ENCODE measurements at regions not wholly inside any gene's neighbourhood (a gene's known extent, or its start where the extent isn't known, plus 50 kb on each side); places are given as distances from the start of the nearest gene placed in this dataset.

GRCh38 chr1:175864625-175865024 is 121.2 kb upstream of the TNR start:
- no peak for DNase-seq

- DNase-seq: no peak
Observed at GRCh38 chr1:175864183-175864582, 120.8 kb upstream of the TNR start.

GRCh38 chr1:175863299-175864050 is 120.1 kb upstream of the TNR start:
- no peak for DNase-seq

DNA sequence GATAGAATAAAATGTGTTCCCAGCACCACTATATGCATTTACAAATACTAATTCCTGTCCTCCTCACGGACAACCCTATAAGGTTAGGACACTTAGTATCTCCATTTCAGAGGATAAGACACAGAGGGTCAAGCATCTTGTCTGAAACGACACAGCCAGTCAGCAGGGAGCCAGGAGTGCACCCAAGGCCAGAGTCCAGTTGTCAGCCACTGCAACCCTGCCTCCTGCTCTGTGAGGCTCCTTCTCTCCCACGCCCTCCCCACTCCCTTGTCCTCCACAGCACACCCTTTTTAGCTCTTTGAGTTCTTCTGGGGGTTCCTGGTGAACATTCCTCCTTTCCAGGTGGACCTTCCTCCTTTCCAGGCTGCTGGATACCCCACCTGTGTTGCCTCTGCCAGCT is 119.0 kb upstream of the TNR start:
- DNase-seq: no peak

GRCh38 chr1:175861626-175862367 is 118.4 kb upstream of the TNR start:
- DNase-seq: no peak

DNA sequence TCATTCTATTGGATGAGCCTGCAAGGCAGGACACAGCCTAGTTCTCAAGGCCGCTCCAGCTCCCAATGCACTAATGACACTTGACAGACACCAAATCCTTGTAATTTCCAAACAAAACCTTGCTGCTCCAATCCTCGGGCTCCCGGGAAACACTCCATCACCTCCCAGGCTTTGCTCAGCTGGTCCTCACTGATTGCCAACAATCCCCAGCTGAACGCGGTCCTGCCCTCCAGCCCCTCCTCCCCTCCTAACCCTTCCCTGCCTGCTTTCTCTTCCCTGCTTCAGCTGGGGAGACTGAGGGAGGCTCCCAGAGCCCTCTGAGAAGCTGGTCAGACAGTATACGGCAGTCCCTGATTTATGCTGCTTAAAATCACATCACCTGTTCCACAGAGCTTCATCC is 114.4 kb upstream of the TNR start:
- no peak for DNase-seq

DNA sequence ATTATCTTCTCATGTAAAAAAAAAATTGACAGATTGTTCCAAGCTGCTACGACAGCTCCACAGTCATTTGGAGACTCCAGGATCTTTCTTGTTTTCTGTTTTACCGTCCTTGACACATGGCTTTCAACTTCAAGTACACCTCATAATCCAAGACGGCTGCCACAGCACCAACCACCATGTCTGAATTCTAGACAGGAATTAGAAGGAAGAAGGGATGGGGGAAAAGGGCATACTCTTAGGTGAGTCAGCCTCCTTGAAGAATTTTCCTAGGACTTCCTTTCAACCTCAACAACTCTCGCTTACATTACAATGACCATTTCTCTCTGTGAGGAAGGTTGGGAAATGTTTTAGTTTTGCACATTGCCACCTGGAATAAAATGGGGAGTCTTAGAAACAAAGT is 110.3 kb upstream of the TNR start:
- no peak for DNase-seq

DNA sequence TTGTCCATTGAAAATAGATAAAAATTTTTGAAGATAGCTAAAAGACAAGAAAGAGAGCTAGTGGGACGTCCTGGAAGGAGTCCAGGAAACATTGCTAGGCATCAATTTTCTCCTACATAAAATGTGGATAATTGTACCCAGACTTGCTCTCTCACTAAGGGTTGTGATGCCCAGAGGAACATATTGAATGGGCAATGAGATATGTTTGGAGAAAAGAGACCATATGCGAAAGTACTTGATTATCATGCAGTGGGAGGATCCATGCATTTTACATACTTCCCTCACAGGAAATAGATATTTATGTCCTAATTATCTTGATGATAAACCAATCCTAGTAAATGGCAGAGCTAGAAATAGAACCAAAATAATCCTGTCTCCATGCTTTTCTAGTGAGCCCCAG is 108.4 kb upstream of the TNR start:
- DNase-seq: no peak

DNA sequence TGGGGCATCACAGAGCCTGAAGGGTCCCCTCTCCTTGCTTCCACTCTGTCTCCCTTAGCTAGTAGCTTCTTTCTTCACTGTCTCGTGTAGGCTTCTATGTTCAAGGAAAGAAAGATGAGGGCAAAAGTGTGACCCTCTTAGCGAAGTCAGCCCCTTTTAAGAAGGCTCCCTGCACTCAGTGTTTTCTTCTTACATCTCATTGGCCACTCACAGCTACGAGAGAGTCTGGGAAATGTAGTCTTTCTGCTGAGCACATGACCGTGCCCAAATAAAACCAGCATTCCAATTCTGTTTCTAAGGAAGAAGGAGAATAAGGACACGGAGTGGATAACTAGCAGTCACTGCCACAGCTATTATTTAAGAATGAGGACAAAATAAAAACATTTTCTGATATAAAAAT is 104.9 kb upstream of the TNR start:
- no peak for DNase-seq

GRCh38 chr1:175845985-175846384 is 102.6 kb upstream of the TNR start:
- DNase-seq: no peak

DNA sequence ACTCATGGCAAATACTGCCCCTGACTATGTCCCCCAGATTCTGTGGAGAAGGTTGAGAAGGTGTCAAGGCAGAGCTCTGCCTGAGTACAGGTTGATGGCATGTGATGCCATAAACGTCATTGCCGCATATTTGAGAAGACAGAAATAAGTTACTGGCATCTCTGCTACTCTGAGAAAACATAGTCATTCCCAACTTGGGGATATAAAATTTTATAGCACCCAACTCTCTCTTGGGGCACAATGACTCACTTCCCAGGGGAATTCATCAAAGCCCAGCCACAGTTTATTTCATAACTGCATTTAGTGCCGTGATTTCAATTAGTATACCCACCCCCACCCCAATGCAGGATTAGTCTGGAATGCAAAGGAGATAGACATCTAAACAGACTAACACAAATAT is 101.9 kb upstream of the TNR start:
- no peak for DNase-seq

DNA sequence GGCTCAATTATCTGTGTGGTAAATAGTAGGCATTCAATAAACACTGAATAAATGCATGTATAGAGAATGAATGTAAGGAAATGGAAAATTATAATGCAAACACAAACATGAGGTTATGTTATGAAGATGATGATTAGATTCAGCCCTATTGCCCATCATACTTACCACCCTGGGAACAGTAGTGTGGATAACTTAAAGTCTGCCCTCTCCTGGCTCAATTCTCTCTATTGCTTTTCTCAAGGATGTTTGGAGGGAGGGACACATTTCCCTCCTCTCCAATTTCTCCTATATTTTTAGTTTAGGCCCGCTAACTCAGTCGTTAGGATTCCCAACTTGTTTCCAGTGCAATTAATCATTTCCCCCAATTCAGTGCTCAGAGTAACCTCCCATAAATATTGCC is 101.5 kb upstream of the TNR start:
- DNase-seq: no peak

- no peak for DNase-seq
Observed at GRCh38 chr1:175842550-175842949, 99.2 kb upstream of the TNR start.

DNA sequence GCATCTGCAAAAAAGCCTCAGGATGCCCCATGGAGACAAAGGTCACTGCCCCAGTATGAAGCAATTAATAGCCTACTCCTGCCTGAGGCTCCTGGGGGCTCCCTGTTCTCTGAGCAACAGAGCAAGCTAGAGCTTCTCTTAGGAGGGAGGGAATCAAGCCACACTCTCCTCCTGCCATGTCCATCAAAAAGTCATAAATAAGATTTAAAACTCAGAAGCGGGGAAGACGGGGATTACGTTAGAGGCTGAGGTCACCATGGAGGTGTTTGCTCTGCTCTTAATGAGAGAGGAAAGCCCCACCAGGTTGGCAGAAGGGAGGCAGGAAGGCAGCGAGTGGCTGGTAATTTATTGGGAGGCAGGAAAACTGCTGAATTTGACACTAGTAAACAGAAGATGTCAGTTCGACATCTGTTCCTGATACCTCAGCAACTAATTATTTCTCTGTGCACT is 98.4 kb upstream of the TNR start:
- no peak for DNase-seq

GRCh38 chr1:175840787-175841186 is 97.4 kb upstream of the TNR start:
- DNase-seq: no peak

GRCh38 chr1:175839779-175840669 is 96.6 kb upstream of the TNR start:
- DNase-seq: no peak

DNA sequence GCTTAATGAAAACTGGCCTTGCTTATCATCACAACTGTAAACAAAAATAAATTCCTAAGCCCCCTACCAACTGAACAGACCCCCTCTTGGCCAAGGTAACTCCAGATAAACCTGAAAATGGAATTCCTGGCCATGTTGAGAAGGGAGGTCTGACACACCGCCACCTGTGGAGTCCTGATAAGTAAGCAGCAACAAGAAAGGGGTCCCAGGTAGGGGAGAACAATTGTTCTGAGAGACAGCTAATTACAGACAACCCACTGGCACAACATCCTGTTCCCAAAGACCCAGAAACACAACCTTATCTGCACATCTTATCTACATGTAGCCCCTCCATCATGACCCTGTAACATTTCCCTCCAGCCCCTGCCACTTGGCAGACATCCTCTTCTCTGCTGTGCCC is 91.2 kb upstream of the TNR start:
- DNase-seq: no peak

- no peak for DNase-seq
Observed at GRCh38 chr1:175833951-175834350, 90.6 kb upstream of the TNR start.

GRCh38 chr1:175833502-175833901 is 90.1 kb upstream of the TNR start:
- no peak for DNase-seq

DNA sequence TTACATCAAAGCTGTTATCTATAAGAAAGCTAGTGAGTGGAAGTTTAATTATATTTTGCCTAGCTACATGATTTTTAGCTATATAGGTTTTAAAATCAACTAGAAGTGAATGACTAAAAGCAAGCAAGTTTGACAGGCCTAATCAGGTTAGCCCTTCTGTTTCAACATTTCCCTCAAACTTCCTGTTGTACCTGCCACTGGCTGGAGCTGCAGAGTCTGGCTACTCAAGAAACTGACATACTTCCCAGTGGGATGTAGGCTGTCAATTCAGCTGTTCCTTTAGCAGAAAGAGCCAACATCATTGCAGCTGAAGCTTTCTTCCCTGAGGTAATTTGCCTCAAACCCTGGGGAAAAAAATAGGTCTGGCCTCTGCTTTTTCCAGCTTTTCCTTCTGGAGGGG is 87.1 kb upstream of the TNR start:
- DNase-seq: no peak

GRCh38 chr1:175829845-175830244 is 86.5 kb upstream of the TNR start:
- DNase-seq: no peak

- DNase-seq: no peak
Observed at GRCh38 chr1:175826705-175827104, 83.3 kb upstream of the TNR start.

GRCh38 chr1:175824079-175824478 is 80.7 kb upstream of the TNR start:
- no peak for DNase-seq
